Subcutaneous abdominal adipose tissue (tissue), 5 donors: ENCODE measurements at regions not wholly inside any gene's neighbourhood (a gene's known extent, or its start where the extent isn't known, plus 50 kb on each side); places are given as distances from the start of the nearest gene placed in this dataset.

Source experiments
- H3K27ac ChIP-seq: one replicate; pipeline ENCODE4 v1.7.0; 2013; ENCODE audit warnings: low read depth, mild to moderate bottlenecking, inconsistent platforms, low read length, moderate library complexity
- H3K27me3 ChIP-seq, 5 donors: one replicate each; pipeline ENCODE4 v1.7.0; 2013; ENCODE audit warnings: low read length in 5 of 5, inconsistent platforms in 1 of 5; ENCODE audit not compliant: control insufficient read depth in 5 of 5, insufficient read depth in 4 of 5
- H3K36me3 ChIP-seq, 5 donors: one replicate each; pipeline ENCODE4 v1.7.0; 2013; ENCODE audit warnings: low read length in 5 of 5; ENCODE audit not compliant: control insufficient read depth in 5 of 5, insufficient read depth in 5 of 5
- H3K4me1 ChIP-seq, 5 donors: one replicate each; pipeline ENCODE4 v1.7.0; 2013; ENCODE audit warnings: low read length in 5 of 5, mild to moderate bottlenecking in 3 of 5, moderate library complexity in 1 of 5; ENCODE audit not compliant: control insufficient read depth in 5 of 5, insufficient read depth in 5 of 5
- H3K4me3 ChIP-seq, 5 donors: one replicate each; pipeline ENCODE4 v1.7.0; 2013; ENCODE audit warnings: low read length in 5 of 5, low read depth in 1 of 5
- H3K9ac ChIP-seq, 5 donors: one replicate each; pipeline ENCODE4 v1.7.0; 2013; ENCODE audit warnings: low read length in 5 of 5, mild to moderate bottlenecking in 4 of 5, moderate library complexity in 3 of 5
- H3K9me3 ChIP-seq, 5 donors: one replicate each; pipeline ENCODE4 v1.7.0; 2013; ENCODE audit warnings: low read length in 5 of 5; ENCODE audit not compliant: control insufficient read depth in 5 of 5
- donor health status: healthy.
- donor health status: healthy.
- donor health status: healthy.
- donor health status: healthy.
- donor health status: healthy.

GRCh38 chr2:40507432-40507831 is 55.5 kb upstream of the SLC8A1 start:
- Histone ChIP-seq H3K27me3 (no peaks in the 10 kb centered on the region), H3K27ac (no peak overlapping the region), H3K9ac (no peak overlapping the region), H3K4me3 (no peak overlapping the region), H3K4me1 (peaks cover 0 to 14% (median 11%) of the 10 kb centered on the region in 5 donors), H3K9me3 (no peaks in the 10 kb centered on the region), H3K36me3 (no peaks in the 10 kb centered on the region)

DNA sequence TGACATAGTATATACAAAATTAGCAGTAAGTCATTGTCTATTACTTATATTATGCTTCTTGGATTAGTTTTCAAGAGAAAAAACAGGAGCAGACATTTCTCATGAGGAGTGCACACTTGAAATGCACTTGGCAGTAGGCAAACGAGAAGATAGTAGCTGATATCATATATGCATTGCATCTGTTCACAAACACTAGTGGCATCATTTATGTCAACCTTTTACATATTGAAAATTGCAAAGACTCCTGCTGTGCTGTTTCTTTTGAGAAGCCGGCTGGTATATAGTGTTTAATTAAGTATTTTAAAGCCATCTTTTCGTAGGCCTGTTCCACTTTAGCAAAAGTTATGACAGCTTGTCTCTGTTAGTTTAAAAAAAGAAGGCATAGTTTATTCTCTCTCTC is 58.4 kb upstream of the SLC8A1 start:
- no peak overlapping the region for H3K4me3 ChIP-seq
- no peaks in the 10 kb centered on the region for H3K36me3 ChIP-seq
- H3K27ac ChIP-seq = no peak overlapping the region
- H3K9ac ChIP-seq = no peak overlapping the region
- H3K9me3 ChIP-seq = no peaks in the 10 kb centered on the region
- no peaks in the 10 kb centered on the region for H3K27me3 ChIP-seq
- H3K4me1 ChIP-seq = peaks cover 0 to 21% (median 16%) of the 10 kb centered on the region in 5 donors

- H3K9ac ChIP-seq = peak overlapping the region in 4 of 5 donors; percentile 28 to 68 (median 50)
Measured at GRCh38 chr2:40511661-40512213, 59.8 kb upstream of the SLC8A1 start.

GRCh38 chr2:40512256-40512655 is 60.4 kb upstream of the SLC8A1 start:
- H3K27ac ChIP-seq = peak overlapping the region; percentile 67
- H3K36me3 ChIP-seq = no peaks in the 10 kb centered on the region
- H3K9ac ChIP-seq = peak overlapping the region in 4 of 5 donors; percentile 28 to 68 (median 50)
- peaks cover 0 to 21% (median 16%) of the 10 kb centered on the region in 5 donors for H3K4me1 ChIP-seq
- H3K4me3 ChIP-seq = peak overlapping the region; percentile 49 to 67 (median 62)
- H3K27me3 ChIP-seq = no peaks in the 10 kb centered on the region
- H3K9me3 ChIP-seq = no peaks in the 10 kb centered on the region

More at GRCh38 chr2:40511661-40512213, 59.8 kb upstream of the SLC8A1 start:
- Histone ChIP-seq H3K4me1 (peaks cover 0 to 21% (median 16%) of the 10 kb centered on the region in 5 donors), H3K36me3 (no peaks in the 10 kb centered on the region), H3K4me3 (peak overlapping the region; percentile 49 to 67 (median 62)), H3K27ac (peak overlapping the region; percentile 67), H3K27me3 (no peaks in the 10 kb centered on the region), H3K9me3 (no peaks in the 10 kb centered on the region)

DNA sequence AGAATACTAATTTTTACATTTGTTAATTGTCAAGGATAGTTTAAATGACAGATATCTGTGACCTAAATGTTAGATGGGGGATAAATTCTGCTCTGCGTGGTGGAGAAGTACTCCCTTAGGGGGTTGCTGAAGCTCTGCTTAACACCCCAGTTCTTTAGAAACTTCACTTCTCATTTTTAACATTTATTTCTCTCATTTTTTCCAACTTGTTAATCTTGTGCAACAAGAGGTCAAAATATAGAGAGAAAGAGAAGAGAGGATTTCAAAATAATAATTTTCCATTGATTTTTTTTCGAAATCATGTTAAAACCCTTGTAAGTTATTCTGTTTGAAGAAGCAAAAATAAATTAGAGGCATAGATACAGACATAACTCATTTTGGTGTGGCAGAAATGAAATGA is 61.3 kb upstream of the SLC8A1 start:
- Histone ChIP-seq H3K9ac (peak overlapping the region in 1 of 5 donors; percentile 24), H3K27ac (peak overlapping the region; percentile 20), H3K36me3 (no peaks in the 10 kb centered on the region), H3K27me3 (no peaks in the 10 kb centered on the region), H3K9me3 (no peaks in the 10 kb centered on the region), H3K4me1 (peaks cover 0 to 21% (median 16%) of the 10 kb centered on the region in 5 donors), H3K4me3 (no peak overlapping the region)

GRCh38 chr2:40516604-40517003 is 64.7 kb upstream of the SLC8A1 start:
- no peak overlapping the region for H3K9ac ChIP-seq
- no peak overlapping the region for H3K27ac ChIP-seq
- peaks cover 0 to 16% (median 11%) of the 10 kb centered on the region in 5 donors for H3K4me1 ChIP-seq
- no peaks in the 10 kb centered on the region for H3K36me3 ChIP-seq
- no peak overlapping the region for H3K4me3 ChIP-seq
- no peaks in the 10 kb centered on the region for H3K27me3 ChIP-seq
- no peaks in the 10 kb centered on the region for H3K9me3 ChIP-seq

DNA sequence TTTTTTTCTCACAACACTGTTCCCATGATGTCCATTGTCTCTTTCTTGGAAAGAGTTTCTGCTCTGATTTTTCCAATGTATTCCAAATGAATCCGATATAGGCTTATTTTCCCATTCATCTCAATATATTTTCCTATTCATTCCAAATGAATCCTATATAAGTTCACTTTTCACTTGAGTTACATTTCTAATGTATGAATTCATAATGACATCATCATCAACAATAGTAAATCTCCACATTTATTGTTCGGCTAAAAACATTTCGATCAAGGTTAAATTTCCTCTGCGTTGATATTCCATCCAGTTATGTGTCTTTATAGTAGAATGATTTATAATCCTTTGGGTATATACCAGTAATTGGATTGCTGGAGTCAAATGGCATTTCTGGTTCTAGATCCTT is 76.7 kb upstream of the SLC8A1 start:
- no peak overlapping the region for H3K4me3 ChIP-seq
- no peaks in the 10 kb centered on the region for H3K4me1 ChIP-seq
- peaks cover 0 to 3% (median 0%) of the 10 kb centered on the region in 5 donors for H3K9me3 ChIP-seq
- no peaks in the 10 kb centered on the region for H3K36me3 ChIP-seq
- no peaks in the 10 kb centered on the region for H3K27me3 ChIP-seq
- H3K27ac ChIP-seq = no peak overlapping the region
- H3K9ac ChIP-seq = no peak overlapping the region

DNA sequence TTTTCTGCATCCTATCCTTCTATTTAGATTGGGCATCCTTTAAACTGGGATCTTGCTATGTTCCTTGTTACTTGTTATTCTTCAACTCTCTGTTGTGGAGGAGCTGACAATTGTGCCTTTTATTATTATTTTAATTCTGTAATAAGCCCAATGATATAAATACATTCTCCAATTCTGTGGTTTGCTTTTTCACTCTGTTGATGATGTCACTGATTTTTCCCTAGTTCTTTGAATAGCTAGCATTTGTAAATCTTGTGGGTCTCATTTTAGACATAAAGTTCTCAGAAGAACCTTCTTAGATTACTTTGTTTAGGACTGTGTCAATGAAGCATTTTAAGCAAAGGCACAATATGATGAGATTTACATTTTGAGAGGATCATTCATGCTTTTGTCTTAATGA is 79.5 kb upstream of the SLC8A1 start:
- H3K36me3 ChIP-seq = no peaks in the 10 kb centered on the region
- no peaks in the 10 kb centered on the region for H3K4me1 ChIP-seq
- H3K27me3 ChIP-seq = no peaks in the 10 kb centered on the region
- H3K27ac ChIP-seq = no peak overlapping the region
- peaks cover 0 to 3% (median 0%) of the 10 kb centered on the region in 5 donors for H3K9me3 ChIP-seq
- H3K9ac ChIP-seq = no peak overlapping the region
- H3K4me3 ChIP-seq = no peak overlapping the region

DNA sequence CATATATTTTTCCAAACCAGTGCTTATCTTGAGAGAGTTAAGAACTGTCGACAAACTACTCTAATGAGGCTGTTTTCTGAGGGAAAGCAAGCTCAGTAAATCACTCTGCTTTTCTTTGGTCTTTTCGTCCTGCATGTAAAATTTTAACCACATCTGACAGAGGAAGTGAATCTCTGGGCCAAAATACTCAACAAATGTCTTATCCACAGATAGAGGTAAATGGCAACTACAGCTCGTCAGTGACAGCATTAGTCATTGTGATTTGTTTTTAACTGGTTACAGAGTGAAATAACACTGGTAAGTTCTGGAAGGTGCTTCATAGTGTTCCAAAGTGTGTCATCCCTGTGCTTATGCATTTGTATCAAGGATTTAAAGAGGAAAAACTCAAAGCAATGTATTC is 82.6 kb upstream of the SLC8A1 start:
- Histone ChIP-seq H3K36me3 (no peaks in the 10 kb centered on the region), H3K9me3 (no peaks in the 10 kb centered on the region), H3K4me3 (no peak overlapping the region), H3K9ac (no peak overlapping the region), H3K27ac (no peak overlapping the region), H3K27me3 (no peaks in the 10 kb centered on the region), H3K4me1 (no peaks in the 10 kb centered on the region)

GRCh38 chr2:40535972-40536371 is 84.1 kb upstream of the SLC8A1 start:
- Histone ChIP-seq H3K27ac (no peak overlapping the region), H3K36me3 (no peaks in the 10 kb centered on the region), H3K4me1 (no peaks in the 10 kb centered on the region), H3K4me3 (no peak overlapping the region), H3K27me3 (no peaks in the 10 kb centered on the region), H3K9ac (no peak overlapping the region), H3K9me3 (no peaks in the 10 kb centered on the region)
